Activated T-helper 1 cell treated with anti-CD3 and anti-CD28 coated beads, Interleukin-12 subunit alpha, Interleukin-12 subunit beta, Interleukin-2, Interleukin-4 antibody, amounts not matched to agents 30 ng/mL and 10 ng/mL and 1 ng/mL, durations not matched to agents 14 hours and 24 hours and 36 hours (primary cell): ENCODE measurements at regions not wholly inside any gene's neighbourhood (a gene's known extent, or its start where the extent isn't known, plus 50 kb on each side); places are given as distances from the start of the nearest gene placed in this dataset.

ENCODE experiments used
- DNase-seq: peaks from one replicate; pipeline ENCODE4 v3.0.0; 2021; ENCODE audit warnings: low spot score
- H3K27ac Mint-ChIP-seq: one replicate; pipeline ENCODE4 v1.8.0; 2021; ENCODE audit warnings: mild to moderate bottlenecking, mixed read lengths
- H3K27me3 Mint-ChIP-seq: one replicate; pipeline ENCODE4 v1.8.0; 2022; ENCODE audit warnings: mild to moderate bottlenecking, moderate library complexity, mixed read lengths; ENCODE audit not compliant: insufficient read depth
- H3K36me3 Mint-ChIP-seq: one replicate; pipeline ENCODE4 v1.8.0; 2021; ENCODE audit warnings: low read depth, mixed read lengths
- H3K4me1 Mint-ChIP-seq: one replicate; pipeline ENCODE4 v1.8.0; 2021; ENCODE audit warnings: low read depth, mixed read lengths
- H3K4me3 Mint-ChIP-seq: one replicate; pipeline ENCODE4 v1.8.0; 2021; ENCODE audit warnings: mild to moderate bottlenecking, moderate library complexity, mixed read lengths
- H3K9me3 Mint-ChIP-seq: one replicate; pipeline ENCODE4 v1.8.0; 2021; ENCODE audit warnings: mixed read lengths
- intact Hi-C: fragments of 100-400 bp; cut with micrococcal nuclease; formaldehyde crosslinking; loops from one replicate; pipeline ENCODE4 v1.15.1; 2024

- H3K4me3 Mint-ChIP-seq, result no peak overlapping the region
- H3K9me3 Mint-ChIP-seq, result no peaks in the 10 kb centered on the region
- peaks cover 7% of the 10 kb centered on the region for H3K4me1 Mint-ChIP-seq
- intact Hi-C loops, result loop anchor here (5.0 kb wide), 2 partner anchors 269 to 361 kb away; partner anchors contain the start of gene MED21
- no peak overlapping the region for H3K27ac Mint-ChIP-seq
- DNase-seq, result no peak
- H3K36me3 Mint-ChIP-seq, result peaks cover 23% of the 10 kb centered on the region
- no peaks in the 10 kb centered on the region for H3K27me3 Mint-ChIP-seq
Measured at GRCh38 chr12:27382924-27383323, 50.3 kb downstream of the BMAL2 start.

- peaks cover 28% of the 10 kb centered on the region for H3K36me3 Mint-ChIP-seq
- H3K27ac Mint-ChIP-seq, result no peak overlapping the region
- peaks cover 7% of the 10 kb centered on the region for H3K4me1 Mint-ChIP-seq
- no peaks in the 10 kb centered on the region for H3K27me3 Mint-ChIP-seq
- no peaks in the 10 kb centered on the region for H3K9me3 Mint-ChIP-seq
- intact Hi-C loops, result loop anchor here (1.0 to 5.0 kb wide), 6 partner anchors 52 to 361 kb away; partner anchors contain the start of gene MED21
- DNase-seq, result peak; percentile 57
- H3K4me3 Mint-ChIP-seq, result no peak overlapping the region
Measured at GRCh38 chr12:27383429-27384260, 51.0 kb downstream of the BMAL2 start.

DNA sequence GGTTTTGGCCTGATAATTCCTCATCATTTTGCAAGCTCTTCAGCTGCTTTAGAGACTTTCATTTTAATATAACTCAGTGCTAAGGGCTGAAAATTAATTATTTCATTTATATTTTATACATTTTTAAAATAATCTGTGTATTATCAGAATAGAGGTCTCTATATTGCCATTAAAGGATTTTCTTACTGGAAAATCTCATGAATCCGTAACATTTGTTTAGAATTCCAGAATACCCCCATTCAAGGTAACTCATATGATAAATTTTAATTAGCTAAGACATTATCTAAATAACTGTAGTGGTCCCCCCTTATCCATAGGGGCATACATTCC is 51.6 kb downstream of the BMAL2 start:
- DNase-seq, result no peak
- Mint-ChIP-seq H3K4me1 (peaks cover 7% of the 10 kb centered on the region), H3K4me3 (no peak overlapping the region), H3K36me3 (peaks cover 28% of the 10 kb centered on the region), H3K9me3 (no peaks in the 10 kb centered on the region), H3K27ac (no peak overlapping the region), H3K27me3 (no peaks in the 10 kb centered on the region)
- intact Hi-C loops, result loop anchor here (1.0 to 5.0 kb wide), 6 partner anchors 53 to 362 kb away; partner anchors contain the start of gene MED21

- peaks cover 7% of the 10 kb centered on the region for H3K4me1 Mint-ChIP-seq
- no peaks in the 10 kb centered on the region for H3K27me3 Mint-ChIP-seq
- H3K4me3 Mint-ChIP-seq, result no peak overlapping the region
- intact Hi-C loops, result loop anchor here (2.0 kb wide), 1 partner anchor 347 kb away; no protein-coding TSS in a partner anchor
- no peak for DNase-seq
- peaks cover under 1% of the 10 kb centered on the region for H3K9me3 Mint-ChIP-seq
- H3K36me3 Mint-ChIP-seq, result peaks cover 34% of the 10 kb centered on the region
- H3K27ac Mint-ChIP-seq, result no peak overlapping the region
Measured at GRCh38 chr12:27385766-27386564, 53.3 kb downstream of the BMAL2 start.

DNA sequence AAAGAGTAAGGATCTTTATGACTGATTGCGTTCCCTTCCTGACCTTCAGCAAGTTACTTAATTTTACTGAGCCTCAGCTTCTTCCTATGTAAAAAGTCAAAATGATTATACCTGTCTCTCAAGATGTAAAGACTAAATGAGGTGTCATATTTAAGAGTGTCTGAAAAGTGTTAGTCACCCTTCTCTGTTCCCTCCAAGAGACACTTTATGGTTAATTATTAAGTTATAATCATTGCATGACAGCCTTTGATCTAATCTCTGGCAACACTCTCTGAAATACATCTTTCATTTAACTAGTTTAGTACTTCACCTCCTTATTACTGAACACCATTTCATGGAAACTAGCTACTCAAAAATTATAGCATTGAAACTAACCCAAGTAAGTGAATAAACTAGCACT is 54.8 kb downstream of the BMAL2 start:
- DNase-seq, result no peak
- intact Hi-C loops, result no loop called here
- no peak overlapping the region for H3K27ac Mint-ChIP-seq
- H3K9me3 Mint-ChIP-seq, result peaks cover 6% of the 10 kb centered on the region
- H3K4me3 Mint-ChIP-seq, result no peak overlapping the region
- peaks cover 36% of the 10 kb centered on the region for H3K36me3 Mint-ChIP-seq
- no peaks in the 10 kb centered on the region for H3K27me3 Mint-ChIP-seq
- H3K4me1 Mint-ChIP-seq, result peaks cover 7% of the 10 kb centered on the region

GRCh38 chr12:27388650-27389049 is 56.0 kb downstream of the BMAL2 start:
- no peak overlapping the region for H3K4me3 Mint-ChIP-seq
- no peak overlapping the region for H3K27ac Mint-ChIP-seq
- H3K27me3 Mint-ChIP-seq, result no peaks in the 10 kb centered on the region
- peaks cover 6% of the 10 kb centered on the region for H3K9me3 Mint-ChIP-seq
- peaks cover 4% of the 10 kb centered on the region for H3K4me1 Mint-ChIP-seq
- peaks cover 41% of the 10 kb centered on the region for H3K36me3 Mint-ChIP-seq
- no peak for DNase-seq
- intact Hi-C loops, result no loop called here

DNA sequence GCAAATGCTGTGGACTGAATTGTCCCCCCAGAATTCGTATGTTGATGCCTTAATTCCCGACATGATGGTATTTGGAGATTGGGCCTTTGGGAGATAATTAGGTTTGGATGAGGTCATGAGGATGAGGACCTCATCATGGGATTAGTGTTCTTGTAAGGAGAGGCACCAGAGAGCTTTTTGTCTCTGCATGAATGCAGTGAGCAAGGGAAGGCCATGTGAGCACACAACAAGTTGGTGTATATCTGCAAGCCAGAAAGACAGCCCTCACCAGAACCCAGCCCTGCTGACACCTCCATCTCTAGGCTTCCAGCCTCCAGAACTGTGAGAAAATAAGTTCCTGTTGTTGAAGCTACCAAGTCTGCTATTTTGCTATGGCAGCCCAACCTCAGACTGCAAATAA is 51.9 kb upstream of the SMCO2 start:
- no peak for DNase-seq
- Mint-ChIP-seq H3K27me3 (peaks cover 2% of the 10 kb centered on the region), H3K9me3 (peaks cover 6% of the 10 kb centered on the region), H3K4me3 (no peak overlapping the region), H3K27ac (no peak overlapping the region), H3K36me3 (peaks cover 42% of the 10 kb centered on the region), H3K4me1 (no peaks in the 10 kb centered on the region)
- intact Hi-C loops, result no loop called here

GRCh38 chr12:27396216-27396815 is 50.2 kb upstream of the SMCO2 start:
- H3K4me3 Mint-ChIP-seq, result no peak overlapping the region
- H3K27ac Mint-ChIP-seq, result no peak overlapping the region
- H3K9me3 Mint-ChIP-seq, result peaks cover 2% of the 10 kb centered on the region
- H3K4me1 Mint-ChIP-seq, result no peaks in the 10 kb centered on the region
- intact Hi-C loops, result no loop called here
- peaks cover 37% of the 10 kb centered on the region for H3K36me3 Mint-ChIP-seq
- DNase-seq, result no peak
- H3K27me3 Mint-ChIP-seq, result peaks cover 2% of the 10 kb centered on the region
